Putamen (tissue), 1 donor: ENCODE measurements at regions not wholly inside any gene's neighbourhood (a gene's known extent, or its start where the extent isn't known, plus 50 kb on each side); places are given as distances from the start of the nearest gene placed in this dataset.
A peak's percentile ranks its signal among the peaks of the same experiment; 100 is the strongest.

Source experiments
- DNase-seq: peaks from one replicate; pipeline ENCODE4 v3.0.0-alpha.2; 2016; ENCODE audit warnings: low spot score

GRCh38 chr18:72181241-72181764 is 362.8 kb downstream of the CBLN2 start:
- DNase-seq, result no peak

GRCh38 chr18:72180689-72181088 is 363.5 kb downstream of the CBLN2 start:
- no peak for DNase-seq

GRCh38 chr18:72174972-72175649 is 369.0 kb downstream of the CBLN2 start:
- DNase-seq, result no peak

GRCh38 chr18:72171596-72171995 is 372.5 kb downstream of the CBLN2 start:
- DNase-seq, result no peak

GRCh38 chr18:72161691-72162090 is 382.5 kb downstream of the CBLN2 start:
- no peak for DNase-seq

- DNase-seq, result no peak
Observed at GRCh38 chr18:72160510-72161445, 383.4 kb downstream of the CBLN2 start.

GRCh38 chr18:72155327-72155726 is 388.8 kb downstream of the CBLN2 start:
- peak; percentile 36 for DNase-seq

GRCh38 chr18:72154926-72155325 is 389.2 kb downstream of the CBLN2 start:
- DNase-seq, result no peak

GRCh38 chr18:72152935-72153334 is 391.2 kb downstream of the CBLN2 start:
- no peak for DNase-seq

- no peak for DNase-seq
Observed at GRCh38 chr18:72147830-72148229, 396.3 kb downstream of the CBLN2 start.

GRCh38 chr18:72140007-72140406 is 404.1 kb downstream of the CBLN2 start:
- DNase-seq, result no peak

- DNase-seq, result no peak
Observed at GRCh38 chr18:72128649-72129048, 415.5 kb downstream of the CBLN2 start.

- DNase-seq, result no peak
Observed at GRCh38 chr18:72122103-72122502, 422.0 kb downstream of the CBLN2 start.

GRCh38 chr18:72119082-72119481 is 425.1 kb downstream of the CBLN2 start:
- no peak for DNase-seq

GRCh38 chr18:72114801-72115594 is 429.1 kb downstream of the CBLN2 start:
- DNase-seq, result no peak

GRCh38 chr18:72107647-72108383 is 436.3 kb downstream of the CBLN2 start:
- DNase-seq, result peak; percentile 1

GRCh38 chr18:72104851-72105250 is 439.3 kb downstream of the CBLN2 start:
- no peak for DNase-seq

GRCh38 chr18:72102412-72102811 is 441.7 kb downstream of the CBLN2 start:
- no peak for DNase-seq

GRCh38 chr18:72100465-72101004 is 443.6 kb downstream of the CBLN2 start:
- no peak for DNase-seq

- no peak for DNase-seq
Observed at GRCh38 chr18:72091369-72091768, 452.8 kb downstream of the CBLN2 start.

- no peak for DNase-seq
Observed at GRCh38 chr18:72089432-72089831, 454.7 kb downstream of the CBLN2 start.
